HG02973 (cell line): ENCODE measurements at regions not wholly inside any gene's neighbourhood (a gene's known extent, or its start where the extent isn't known, plus 50 kb on each side); places are given as distances from the start of the nearest gene placed in this dataset.

Source experiments
- ATAC-seq: cut with Tn5 transposase; IDR thresholded peaks from one replicate; pipeline ENCODE4 v1.9.1; 2021; ENCODE audit warnings: moderate library complexity; ENCODE audit not compliant: unreplicated experiment

GRCh38 chr3:80244390-80244789, 476.6 kb upstream of the ROBO1 start:
- no peak for ATAC-seq

GRCh38 chr3:80241791-80242190, 474.0 kb upstream of the ROBO1 start:
- ATAC-seq = no peak

- no peak for ATAC-seq
Observed at GRCh38 chr3:80239301-80239700, 471.5 kb upstream of the ROBO1 start.

- ATAC-seq = no peak
Observed at GRCh38 chr3:80238606-80239005, 470.8 kb upstream of the ROBO1 start.

- no peak for ATAC-seq
Observed at GRCh38 chr3:80238152-80238551, 470.4 kb upstream of the ROBO1 start.

GRCh38 chr3:80234706-80235105, 466.9 kb upstream of the ROBO1 start:
- no peak for ATAC-seq

GRCh38 chr3:80233576-80233975, 465.8 kb upstream of the ROBO1 start:
- ATAC-seq = no peak

- no peak for ATAC-seq
Observed at GRCh38 chr3:80232760-80233159, 465.0 kb upstream of the ROBO1 start.

GRCh38 chr3:80230962-80231361, 463.2 kb upstream of the ROBO1 start:
- ATAC-seq = no peak

- no peak for ATAC-seq
Observed at GRCh38 chr3:80227216-80227615, 459.4 kb upstream of the ROBO1 start.

- ATAC-seq = no peak
Observed at GRCh38 chr3:80215191-80215590, 447.4 kb upstream of the ROBO1 start.

GRCh38 chr3:80213086-80213485, 445.3 kb upstream of the ROBO1 start:
- ATAC-seq = no peak

- no peak for ATAC-seq
Observed at GRCh38 chr3:80192936-80193335, 425.1 kb upstream of the ROBO1 start.

GRCh38 chr3:80190051-80190450, 422.3 kb upstream of the ROBO1 start:
- no peak for ATAC-seq

- ATAC-seq = no peak
Observed at GRCh38 chr3:80187981-80188380, 420.2 kb upstream of the ROBO1 start.

GRCh38 chr3:80159990-80160506, 392.2 kb upstream of the ROBO1 start:
- no peak for ATAC-seq

- ATAC-seq = no peak
Observed at GRCh38 chr3:80158332-80158731, 390.5 kb upstream of the ROBO1 start.

- ATAC-seq = no peak
Observed at GRCh38 chr3:80157546-80157945, 389.7 kb upstream of the ROBO1 start.

GRCh38 chr3:80152692-80153091, 384.9 kb upstream of the ROBO1 start:
- ATAC-seq = no peak

- no peak for ATAC-seq
Observed at GRCh38 chr3:80142714-80143113, 374.9 kb upstream of the ROBO1 start.

- no peak for ATAC-seq
Observed at GRCh38 chr3:80141557-80141956, 373.8 kb upstream of the ROBO1 start.

- ATAC-seq = no peak
Observed at GRCh38 chr3:80116281-80116680, 348.5 kb upstream of the ROBO1 start.

- no peak for ATAC-seq
Observed at GRCh38 chr3:80114694-80115093, 346.9 kb upstream of the ROBO1 start.

- ATAC-seq = no peak
Observed at GRCh38 chr3:80113331-80113730, 345.5 kb upstream of the ROBO1 start.
